Body of pancreas (tissue), 4 donors: ENCODE measurements at regions not wholly inside any gene's neighbourhood (a gene's known extent, or its start where the extent isn't known, plus 50 kb on each side); places are given as distances from the start of the nearest gene placed in this dataset.

Experiments used
- CTCF ChIP-seq, 7 experiments: fragments of 450-650 bp in 4 of 7; fragments of 200-600 bp in 3 of 7; sonication (generic) in 3 of 7; IDR thresholded peaks; one replicate each; pipeline ENCODE4 v1.5.1; 2016 to 2019; ENCODE audit warnings: antibody characterized with exemption in 7 of 7
- POLR2A ChIP-seq, 3 donors: fragments of 450-650 bp; IDR thresholded peaks; one replicate each; pipeline ENCODE4 v1.6.1; 2016; ENCODE audit warnings: antibody characterized with exemption in 3 of 3, mild to moderate bottlenecking in 2 of 3

- no peak for TF ChIP-seq CTCF (IDR thresholded peaks at IDR 0.05)
- TF ChIP-seq POLR2A (IDR thresholded peaks at IDR 0.05): no peak
Observed at GRCh38 chr5:33277061-33277650, 163.6 kb upstream of the TARS1 start.
